Inferior parietal cortex (tissue), 1 donor: ENCODE measurements at regions not wholly inside any gene's neighbourhood (a gene's known extent, or its start where the extent isn't known, plus 50 kb on each side); places are given as distances from the start of the nearest gene placed in this dataset.
"Not testable (repeated sequence)": the region's sequence is repeated elsewhere in the genome, so short reads cannot be mapped to it uniquely, and the experiment has no call there.

Experiments used
- DNase-seq: peaks from one replicate; pipeline ENCODE4 v3.0.0-alpha.2; 2016; ENCODE audit errors: extremely low spot score

GRCh38 chrX:8105531-8105930 is 65.5 kb downstream of the VCX2 start:
- no peak for DNase-seq

GRCh38 chrX:8103655-8104054 is 67.4 kb downstream of the VCX2 start:
- no peak for DNase-seq

DNA sequence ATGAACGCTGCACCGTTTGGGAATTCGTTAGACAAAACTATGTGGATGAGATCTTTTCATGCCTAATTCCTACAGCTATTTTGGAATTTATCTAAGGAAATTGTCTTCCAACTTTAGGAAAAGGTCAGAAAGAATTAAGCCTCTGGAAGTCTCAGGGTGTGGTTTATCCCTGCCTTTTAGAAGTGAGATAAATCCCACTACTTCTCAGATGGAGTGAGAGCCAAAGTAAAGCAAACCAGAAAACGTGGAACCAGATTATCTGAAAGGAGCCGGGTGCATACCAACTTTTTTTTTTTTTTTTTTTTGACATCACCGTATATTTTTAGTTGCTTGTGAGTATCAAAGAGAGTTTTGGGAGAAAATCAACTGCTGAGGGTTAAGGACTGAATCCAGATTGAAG is 79.6 kb downstream of the VCX2 start:
- DNase-seq = no peak

DNA sequence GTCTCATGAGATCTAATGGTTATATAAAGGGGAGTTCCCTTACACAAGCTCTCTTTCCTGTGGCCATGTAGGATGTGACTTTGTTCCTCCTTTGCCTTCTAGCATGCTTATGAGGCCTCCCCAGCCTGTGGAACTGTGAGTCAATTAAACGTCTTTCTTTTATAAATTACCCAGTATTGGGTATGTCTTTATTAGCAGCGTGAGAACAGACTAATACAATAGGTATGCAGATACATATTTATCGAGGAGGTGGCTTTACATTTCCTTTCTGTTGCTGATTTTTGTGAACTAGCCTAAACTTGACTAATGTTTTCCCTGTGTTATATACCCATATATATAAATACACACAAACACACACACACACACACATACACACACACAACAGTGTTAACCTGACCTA is 80.2 kb downstream of the VCX2 start:
- no peak for DNase-seq

- DNase-seq = no peak
Observed at GRCh38 chrX:8090482-8090881, 80.6 kb downstream of the VCX2 start.

DNA sequence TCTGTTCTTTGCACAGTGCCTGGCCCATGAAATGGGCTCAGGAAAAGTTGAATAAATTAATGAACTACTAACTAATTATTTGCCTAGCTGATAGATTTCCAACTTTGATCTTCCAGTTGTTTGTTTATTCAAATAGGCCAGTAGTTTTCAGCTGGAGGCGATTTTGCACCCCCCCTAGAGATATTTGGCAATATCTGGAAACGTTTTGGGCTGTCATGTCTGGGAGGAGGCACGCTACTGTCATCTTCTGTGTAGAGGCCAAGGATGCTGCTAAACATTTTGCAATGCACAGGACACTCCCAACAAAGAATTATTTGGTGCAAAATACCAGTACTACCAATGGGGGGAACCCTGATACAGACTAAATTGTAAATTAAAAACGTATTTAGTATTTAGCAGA is 81.9 kb downstream of the VCX2 start:
- no peak for DNase-seq

- DNase-seq = peak; percentile 22
Observed at GRCh38 chrX:8084006-8084405, 87.1 kb downstream of the VCX2 start.

GRCh38 chrX:8083286-8083685 is 87.8 kb downstream of the VCX2 start:
- DNase-seq = no peak

DNA sequence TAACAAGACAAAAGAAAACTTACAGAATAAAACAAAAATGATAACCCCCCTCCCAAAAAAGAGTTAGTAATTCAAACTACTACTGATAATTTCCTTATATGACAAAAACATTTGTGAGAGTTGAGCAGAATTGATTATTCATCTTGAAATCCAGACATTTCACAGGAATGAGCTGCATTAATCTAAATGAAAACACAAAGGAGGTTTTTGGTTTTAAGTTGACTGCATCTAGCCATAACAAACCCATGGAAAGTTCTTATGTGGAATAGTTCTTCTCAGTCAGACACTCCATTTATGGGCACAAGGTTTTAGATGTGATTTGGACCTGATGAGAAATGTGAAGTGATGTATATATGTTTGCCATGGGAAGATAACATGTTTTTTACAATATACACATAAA is 95.4 kb downstream of the VCX2 start:
- no peak for DNase-seq

DNA sequence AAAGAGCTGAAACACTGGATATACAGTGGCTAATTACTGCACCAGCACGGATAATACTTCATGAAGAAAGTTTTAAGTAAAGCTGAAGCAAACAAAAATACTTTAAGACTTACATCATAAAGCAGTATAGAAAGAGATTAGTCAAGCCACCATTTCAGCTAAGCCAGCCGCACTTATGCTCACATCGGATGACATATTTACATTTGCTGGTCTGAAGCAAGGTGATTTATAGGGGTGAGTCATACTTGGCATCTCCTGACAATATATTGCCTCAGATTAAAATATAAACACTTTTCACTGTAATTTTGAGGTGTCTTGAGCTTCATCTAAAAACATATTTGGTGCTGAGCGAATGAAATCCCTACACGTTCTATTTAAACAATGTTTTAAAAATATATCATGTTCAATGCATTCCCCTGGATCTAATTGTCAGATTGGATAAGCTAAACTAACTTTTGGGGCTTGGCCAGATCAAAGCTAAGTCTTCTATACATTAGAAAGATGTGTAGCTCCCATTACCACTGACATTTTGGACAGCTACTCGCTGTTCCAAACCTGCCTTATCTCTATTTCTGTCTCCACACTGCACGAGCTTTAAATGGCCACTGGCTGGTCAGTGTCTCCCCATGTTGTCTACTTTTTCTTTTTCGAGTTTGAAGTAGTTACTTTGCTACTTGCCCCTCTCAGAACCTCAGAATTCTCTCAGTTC is 103.2 kb downstream of the VCX2 start:
- DNase-seq = no peak

- no peak for DNase-seq
Observed at GRCh38 chrX:8052909-8053308, 118.2 kb downstream of the VCX2 start.

GRCh38 chrX:8049827-8050226 is 121.2 kb downstream of the VCX2 start:
- DNase-seq = no peak

DNA sequence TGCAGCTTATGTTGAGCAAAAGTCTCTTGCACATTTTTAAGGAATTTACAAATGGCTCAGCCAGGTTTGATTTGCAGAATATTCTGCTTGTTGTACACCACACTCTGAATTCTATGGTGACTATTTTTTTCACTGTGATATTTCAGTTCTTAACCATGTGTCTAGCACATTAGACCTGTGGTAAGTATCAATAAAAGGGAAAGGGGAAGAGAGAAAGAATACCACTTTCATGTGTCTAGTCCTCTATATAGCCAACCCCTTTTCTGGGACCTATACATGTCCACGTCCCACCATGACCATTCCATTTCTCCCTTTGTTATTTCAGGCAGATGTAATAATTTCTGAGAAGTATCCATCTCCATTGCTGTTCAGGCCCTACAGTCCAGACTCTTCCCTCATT is 121.3 kb upstream of the PNPLA4 start:
- no peak for DNase-seq

DNA sequence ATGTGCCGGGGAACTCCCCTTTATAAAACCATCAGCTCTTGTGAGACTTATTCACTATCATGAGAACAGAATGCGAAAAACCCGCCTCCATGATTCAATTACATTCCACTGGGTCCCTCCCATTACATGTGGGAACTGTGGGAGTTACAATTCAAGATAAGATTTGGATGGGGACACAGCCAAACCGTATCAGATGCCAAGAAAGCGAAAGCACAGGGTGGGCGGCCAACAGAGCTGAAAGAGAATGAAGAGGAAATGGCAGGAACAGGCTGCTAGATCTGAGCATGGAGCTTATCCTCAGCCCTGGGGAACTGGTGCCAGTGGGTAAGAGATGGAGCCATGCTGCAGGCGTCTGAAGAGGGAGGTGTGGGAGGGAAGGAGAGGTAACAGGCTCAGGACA is 117.7 kb upstream of the PNPLA4 start:
- DNase-seq = peak; percentile 4

GRCh38 chrX:8043546-8043945 is 116.3 kb upstream of the PNPLA4 start:
- DNase-seq = no peak

DNA sequence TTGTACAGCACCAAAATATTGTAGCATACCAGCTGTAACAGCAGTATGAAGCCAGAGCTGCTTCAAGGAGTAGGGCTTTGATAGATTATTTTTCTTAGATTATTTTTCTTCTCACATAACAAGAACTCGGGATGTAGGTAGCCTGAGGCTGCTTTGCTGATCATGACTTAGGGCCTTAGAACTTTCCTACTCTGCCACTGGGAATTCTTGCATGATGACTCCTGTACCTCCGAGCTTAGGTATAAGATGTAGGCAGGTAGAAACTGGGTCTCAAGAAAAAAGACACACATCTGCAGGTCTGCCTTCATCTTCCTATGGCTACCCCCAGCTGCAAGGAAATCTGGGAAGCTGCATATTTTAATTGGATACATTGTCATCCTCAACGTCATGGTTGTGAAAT is 115.9 kb upstream of the PNPLA4 start:
- DNase-seq = no peak

DNA sequence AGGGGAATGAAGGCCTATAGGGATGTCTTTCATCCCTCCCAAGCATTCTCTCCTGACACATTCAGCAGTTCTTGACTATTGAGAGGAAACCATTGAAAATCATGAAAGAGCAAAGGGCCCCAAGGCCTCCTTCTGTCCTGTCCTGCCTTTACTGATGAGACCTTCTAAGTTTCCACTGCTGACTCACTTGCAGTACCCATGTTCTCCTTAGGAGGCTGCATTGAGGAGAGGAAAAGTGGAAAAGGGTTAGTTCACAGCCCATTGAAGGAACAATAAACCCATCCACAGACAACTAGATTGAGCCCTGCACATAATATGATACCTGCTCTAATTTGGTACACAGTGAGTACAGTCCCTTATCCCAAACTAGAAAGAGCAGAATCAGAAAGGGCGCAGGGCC is 115.1 kb upstream of the PNPLA4 start:
- no peak for DNase-seq

DNA sequence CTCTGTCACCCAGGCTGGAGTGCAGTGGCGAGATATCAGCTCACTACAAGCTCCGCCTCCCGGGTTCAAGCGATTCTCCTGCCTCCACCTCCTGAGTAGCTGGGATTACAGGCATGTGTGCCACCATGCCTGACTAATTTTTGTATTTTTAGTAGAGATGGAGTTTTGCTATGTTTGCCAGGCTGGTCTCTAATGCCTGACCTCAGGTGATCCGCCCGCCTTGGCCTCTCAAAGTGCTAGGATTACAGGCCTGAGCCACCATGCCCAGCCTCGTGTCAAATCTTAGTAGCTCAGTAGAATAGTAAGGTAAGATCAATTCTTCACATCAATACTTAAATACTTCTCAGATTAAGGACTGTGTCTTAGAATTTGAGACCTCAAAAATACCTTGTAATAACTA is 112.5 kb upstream of the PNPLA4 start:
- not testable (repeated sequence) for DNase-seq

DNA sequence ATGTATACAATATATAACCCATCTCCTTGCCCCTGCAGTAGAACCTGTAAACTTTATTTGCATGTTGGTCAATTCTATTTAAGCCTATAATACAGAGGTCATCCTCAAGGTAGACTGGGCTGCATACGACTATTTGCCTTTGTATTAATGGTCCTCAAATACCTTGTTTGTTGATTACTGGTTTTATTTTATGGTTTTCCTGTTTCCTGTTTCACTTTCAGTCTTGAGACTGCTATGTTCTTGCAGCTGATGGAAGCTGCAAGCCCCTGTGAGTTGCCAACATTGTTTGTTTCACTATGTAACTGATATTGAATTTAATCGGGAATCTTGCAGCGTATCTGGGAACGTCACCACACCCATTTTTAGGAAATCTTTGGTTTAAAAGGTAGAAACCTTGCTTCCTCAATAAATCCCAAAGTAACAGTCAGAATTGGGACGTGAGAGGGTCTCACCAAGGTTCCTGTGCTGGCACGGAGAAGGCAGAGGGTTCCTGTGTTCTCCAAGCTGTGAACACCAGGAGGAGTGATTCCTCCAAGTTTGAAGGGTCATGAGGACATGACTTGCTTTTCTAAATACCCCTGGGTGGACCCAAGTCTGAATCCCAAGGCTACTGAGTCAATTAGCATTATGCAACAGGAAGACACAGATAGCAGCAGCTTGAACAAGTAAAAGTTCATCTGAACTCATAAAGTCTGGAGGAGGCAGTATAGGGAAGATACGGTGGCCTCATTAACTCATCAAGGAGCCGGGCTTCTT is 110.6 kb upstream of the PNPLA4 start:
- no peak for DNase-seq

GRCh38 chrX:8036914-8037313 is 109.7 kb upstream of the PNPLA4 start:
- DNase-seq = no peak

DNA sequence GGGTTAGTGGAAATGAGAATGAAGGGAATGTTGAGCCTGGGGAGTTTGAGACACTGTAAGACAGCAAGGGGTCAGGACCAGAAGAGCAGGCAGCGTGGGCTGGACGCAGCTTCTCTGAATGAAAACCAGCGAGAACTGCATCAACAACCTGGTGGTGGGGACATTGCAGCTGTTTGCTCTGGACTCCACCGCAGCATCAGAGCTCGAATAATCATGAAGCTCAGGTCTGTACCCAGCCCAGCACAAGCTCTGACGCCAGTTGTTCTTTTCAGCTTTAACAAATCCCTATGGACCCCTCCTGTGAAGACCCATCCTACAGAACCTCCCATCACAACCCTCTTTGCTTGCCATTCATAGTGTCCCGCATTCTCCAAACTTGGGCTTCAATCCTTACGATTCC is 106.8 kb upstream of the PNPLA4 start:
- DNase-seq = no peak

DNA sequence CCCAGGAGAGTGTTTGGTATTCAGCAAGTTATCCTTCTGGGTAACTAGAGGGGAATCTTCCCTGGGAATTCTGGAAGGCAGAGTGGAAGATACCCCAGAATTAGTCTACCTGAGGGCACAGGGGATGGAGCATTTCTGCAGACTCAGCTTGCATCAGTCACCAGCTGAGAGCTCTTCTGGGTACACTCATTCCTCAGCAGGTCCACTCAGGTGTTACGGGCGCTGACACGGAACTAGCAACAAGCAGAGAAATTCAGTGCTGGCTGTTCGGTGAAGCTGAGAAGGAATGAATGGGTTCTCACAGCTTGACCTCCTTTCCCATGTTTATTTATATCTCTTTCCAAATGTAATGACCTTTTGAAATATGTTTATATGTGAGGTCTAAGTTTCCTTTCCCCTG is 106.0 kb upstream of the PNPLA4 start:
- DNase-seq = no peak

DNA sequence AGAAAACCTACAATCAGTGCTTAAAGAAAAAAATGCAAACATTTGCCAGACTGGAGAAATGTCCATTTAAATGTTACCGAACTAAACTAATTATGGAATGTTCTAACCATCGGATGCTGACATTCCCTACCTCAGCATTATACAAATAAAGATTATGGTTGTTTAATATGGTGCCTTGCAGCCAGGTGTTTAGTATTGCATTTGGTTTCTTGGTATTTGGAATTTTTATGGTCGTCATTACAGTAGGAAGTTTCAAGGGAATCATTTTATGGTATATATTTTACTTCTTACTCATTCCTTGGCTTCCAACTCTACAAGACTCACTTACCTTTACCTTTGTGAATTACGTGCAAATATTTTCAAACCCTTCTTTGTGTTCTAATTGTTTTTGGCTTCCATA is 103.1 kb upstream of the PNPLA4 start:
- DNase-seq = no peak

DNA sequence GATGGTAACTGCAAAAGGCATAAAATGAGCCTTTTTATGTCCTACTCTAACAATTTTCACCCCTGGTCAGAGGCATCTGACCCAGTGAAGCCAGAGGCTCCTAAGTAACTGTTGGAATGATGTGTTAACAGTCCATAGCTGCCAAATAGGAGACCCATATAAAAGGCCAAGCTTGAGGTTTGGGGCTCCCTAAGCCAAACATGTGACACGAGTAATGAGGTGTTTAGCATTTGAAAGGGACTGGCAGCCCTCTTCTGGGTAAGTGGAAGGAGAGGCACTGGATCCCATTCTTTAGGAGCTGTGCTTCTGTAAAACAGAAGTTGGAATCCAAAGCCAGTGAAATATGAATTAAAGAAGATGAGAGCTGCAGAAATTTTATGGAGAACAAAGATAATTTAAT is 100.6 kb upstream of the PNPLA4 start:
- no peak for DNase-seq
